Sigmoid colon (tissue), 4 donors: ENCODE measurements at regions not wholly inside any gene's neighbourhood (a gene's known extent, or its start where the extent isn't known, plus 50 kb on each side); places are given as distances from the start of the nearest gene placed in this dataset.

Experiments
- CTCF ChIP-seq, 4 experiments: fragments of 450-650 bp in 3 of 4; fragments of 200-600 bp in 1 of 4; IDR thresholded peaks; one replicate each; pipeline ENCODE4 v1.5.1; 2016 to 2019; ENCODE audit warnings: antibody characterized with exemption in 4 of 4, mild to moderate bottlenecking in 3 of 4, moderate library complexity in 2 of 4
- EP300 ChIP-seq, 4 donors: sonication (generic); formaldehyde crosslinking; IDR thresholded peaks; one replicate each; pipeline ENCODE4 v1.6.1; 2017; ENCODE audit warnings: antibody characterized with exemption in 4 of 4
- POLR2A ChIP-seq, 2 donors: fragments of 450-650 bp; IDR thresholded peaks; one replicate each; pipeline ENCODE4 v1.6.1; 2016; ENCODE audit warnings: antibody characterized with exemption in 2 of 2, mild to moderate bottlenecking in 2 of 2, moderate library complexity in 2 of 2
- POLR2AphosphoS5 ChIP-seq, 4 donors: sonication (generic); formaldehyde crosslinking; IDR thresholded peaks; one replicate each; pipeline ENCODE4 v1.6.1; 2017; ENCODE audit warnings: antibody characterized with exemption in 4 of 4

GRCh38 chrX:147343467-147343866 is 528.9 kb upstream of the CXorf51A start:
- no peak for TF ChIP-seq POLR2A (IDR thresholded peaks at IDR 0.05)
- TF ChIP-seq POLR2AphosphoS5 (IDR thresholded peaks at IDR 0.05): no peak
- TF ChIP-seq CTCF (IDR thresholded peaks at IDR 0.05): no peak
- no peak for TF ChIP-seq EP300 (IDR thresholded peaks at IDR 0.05)
